ENCODE measurements at regions not wholly inside any gene's neighbourhood (a gene's known extent, or its start where the extent isn't known, plus 50 kb on each side); places are given as distances from the start of the nearest gene placed in this dataset.

DNA sequence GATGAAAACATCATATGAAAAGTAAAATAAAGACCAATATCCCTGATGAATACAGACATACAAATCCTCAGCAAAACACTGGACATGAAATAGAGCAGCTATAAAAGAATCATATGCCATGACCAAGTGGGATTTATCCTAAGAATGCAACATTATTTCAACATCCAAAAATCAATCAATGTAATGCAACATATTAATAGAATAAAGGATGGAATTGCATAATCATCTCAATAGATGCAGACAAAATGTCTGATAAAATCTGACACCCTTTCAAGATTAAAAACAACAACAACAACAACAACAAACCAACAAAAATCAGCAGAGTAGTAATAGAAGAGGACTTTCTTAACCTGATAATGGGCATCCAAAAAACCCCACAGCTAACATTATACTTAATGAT is 63.8 kb upstream of the IL1R1 start:
- no peak for DNase-seq

GRCh38 chr2:102080451-102081242 is 61.9 kb upstream of the IL1R1 start:
- DNase-seq: no peak

GRCh38 chr2:102081243-102081522 is 61.4 kb upstream of the IL1R1 start:
- DNase-seq: no peak

- DNase-seq: peak; percentile 70
Measured at GRCh38 chr2:102081606-102082005, 60.9 kb upstream of the IL1R1 start.

DNA sequence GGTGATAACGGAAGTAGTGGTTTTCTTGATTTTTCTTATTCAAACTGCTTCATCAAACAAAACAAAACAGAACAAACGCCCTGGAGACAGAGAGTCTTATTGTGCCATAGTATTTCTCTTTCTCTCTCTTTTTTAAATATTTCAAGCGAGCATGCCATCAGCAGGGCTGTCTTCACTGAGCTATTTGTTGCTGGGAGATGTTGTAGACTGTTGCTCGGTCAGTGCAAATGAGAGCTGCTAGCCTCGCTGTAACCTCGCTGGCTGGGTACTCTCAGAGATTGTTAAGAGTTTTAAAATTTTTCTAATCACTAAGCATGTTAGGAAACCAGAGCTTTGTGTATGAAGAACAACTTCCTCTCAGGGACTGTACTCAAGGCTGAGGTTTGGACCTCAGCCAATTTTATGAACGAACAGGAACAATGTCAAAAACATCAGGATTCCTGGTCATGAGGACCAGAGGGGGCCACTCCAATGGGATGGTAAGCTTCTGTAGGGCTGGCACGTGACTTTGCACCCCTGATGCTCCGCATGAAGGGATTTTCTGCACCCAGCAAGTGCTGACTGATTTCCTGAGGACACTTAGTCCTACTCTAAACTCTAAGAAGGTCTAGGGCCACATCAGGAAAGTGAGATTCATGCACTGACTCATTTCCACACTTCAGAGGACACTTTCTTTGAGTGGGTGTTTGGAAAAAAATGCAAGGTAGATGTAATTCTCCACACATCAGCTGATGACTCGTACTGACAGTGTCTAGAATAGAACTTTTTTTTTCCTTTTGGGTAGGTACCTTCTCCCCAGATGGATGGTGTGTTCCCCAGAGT is 59.8 kb upstream of the IL1R1 start:
- peak; percentile 90 for DNase-seq

GRCh38 chr2:102083393-102083703 is 59.2 kb upstream of the IL1R1 start:
- no peak for DNase-seq

- DNase-seq: no peak
Measured at GRCh38 chr2:102084651-102085050, 57.9 kb upstream of the IL1R1 start.

GRCh38 chr2:102085238-102085637 is 57.3 kb upstream of the IL1R1 start:
- DNase-seq: no peak

DNA sequence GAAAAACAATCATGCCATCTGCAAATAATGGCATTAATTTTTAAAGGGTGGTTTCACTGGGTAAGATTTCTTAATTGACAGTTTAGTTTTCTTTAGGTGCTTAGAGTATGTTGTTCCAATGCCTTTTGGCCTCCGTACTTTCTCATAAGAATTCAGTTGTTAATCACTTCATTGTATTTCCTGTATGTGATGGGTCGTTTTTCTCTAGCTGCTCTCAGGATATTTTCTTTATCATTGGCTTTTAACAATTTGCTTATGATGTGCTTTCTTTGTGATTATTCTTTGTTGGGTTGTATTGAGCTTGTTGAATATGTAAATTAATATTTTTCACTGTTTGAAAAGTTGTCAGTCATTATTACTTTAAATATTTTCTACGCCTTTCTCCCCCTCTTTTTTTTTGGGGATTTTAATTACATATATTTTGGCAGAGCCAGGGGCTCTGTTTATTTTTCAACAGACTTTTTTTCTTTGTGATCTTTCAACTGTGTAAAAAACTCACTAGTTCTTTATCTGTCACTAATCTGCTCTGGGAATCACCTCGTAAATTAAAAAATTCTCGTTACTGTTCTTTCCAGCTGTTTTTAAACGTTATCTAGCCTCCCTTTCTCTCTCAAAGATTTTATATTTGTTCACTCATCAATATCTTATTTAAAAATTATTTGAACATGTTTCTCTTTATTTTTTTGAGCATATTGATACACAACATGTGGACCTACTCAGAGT is 56.2 kb upstream of the IL1R1 start:
- no peak for DNase-seq

DNA sequence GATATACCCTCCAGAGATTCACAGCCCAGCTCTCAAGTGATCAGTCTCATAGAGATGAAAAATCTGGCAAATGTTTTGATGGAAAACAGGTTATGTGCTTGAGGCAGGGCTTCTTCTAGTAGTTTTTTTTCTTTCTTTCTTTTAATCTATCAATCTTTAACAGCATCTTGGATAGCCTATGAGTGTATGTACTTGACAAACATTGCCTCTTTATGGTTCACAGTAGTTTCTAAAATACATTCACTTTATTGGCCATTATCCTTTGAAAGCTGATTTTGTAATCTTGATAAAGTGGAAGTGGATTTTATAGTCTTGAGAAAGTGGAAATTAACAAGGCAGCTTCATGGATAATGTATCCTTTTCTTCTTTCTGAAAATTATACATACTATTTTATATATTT is 51.4 kb upstream of the IL1R1 start:
- no peak for DNase-seq

DNA sequence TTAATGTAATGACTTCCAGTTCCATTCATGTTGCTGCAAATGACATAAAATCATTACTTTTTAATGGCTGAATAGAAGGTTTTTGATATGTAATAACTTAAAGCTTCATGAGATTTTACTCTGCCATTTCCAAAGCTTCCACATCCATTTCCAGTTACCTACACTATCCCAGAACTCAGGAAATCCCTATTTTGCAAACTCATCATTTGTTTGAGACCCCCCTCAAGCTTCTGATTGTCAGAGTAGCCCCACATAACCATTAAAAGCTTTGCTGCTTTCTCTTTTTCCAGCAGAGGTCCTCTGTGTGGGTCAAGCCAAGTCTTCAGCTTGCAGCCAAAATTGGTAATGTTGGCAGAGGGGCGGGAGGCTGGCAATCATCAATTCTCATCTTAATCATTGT is 50.6 kb upstream of the IL1R1 start:
- no peak for DNase-seq

DNA sequence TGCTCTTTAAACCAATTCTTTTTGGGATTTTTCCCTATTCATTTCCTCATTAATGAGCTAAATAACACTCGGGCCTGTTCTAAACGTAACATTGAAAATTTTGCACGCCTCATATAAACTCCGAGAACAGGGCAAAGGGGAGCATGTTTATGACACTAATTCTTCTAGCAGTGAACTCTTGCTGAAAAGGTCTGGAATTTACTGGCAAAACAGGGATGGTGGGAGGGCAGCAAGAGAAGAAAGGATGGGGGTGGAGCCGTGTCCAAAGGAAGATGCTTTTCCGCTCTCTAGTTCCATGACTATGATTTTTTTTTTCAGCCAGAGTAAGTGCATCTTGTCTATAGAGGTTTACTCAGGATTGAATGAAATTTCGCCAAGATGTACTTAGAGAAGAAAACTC is 50.0 kb upstream of the IL1R1 start:
- DNase-seq: no peak

Data from inflammatory macrophage treated with lipopolysaccharide for 4 hours (primary cell).